ENCODE measurements at regions not wholly inside any gene's neighbourhood (a gene's known extent, or its start where the extent isn't known, plus 50 kb on each side); places are given as distances from the start of the nearest gene placed in this dataset.

DNA sequence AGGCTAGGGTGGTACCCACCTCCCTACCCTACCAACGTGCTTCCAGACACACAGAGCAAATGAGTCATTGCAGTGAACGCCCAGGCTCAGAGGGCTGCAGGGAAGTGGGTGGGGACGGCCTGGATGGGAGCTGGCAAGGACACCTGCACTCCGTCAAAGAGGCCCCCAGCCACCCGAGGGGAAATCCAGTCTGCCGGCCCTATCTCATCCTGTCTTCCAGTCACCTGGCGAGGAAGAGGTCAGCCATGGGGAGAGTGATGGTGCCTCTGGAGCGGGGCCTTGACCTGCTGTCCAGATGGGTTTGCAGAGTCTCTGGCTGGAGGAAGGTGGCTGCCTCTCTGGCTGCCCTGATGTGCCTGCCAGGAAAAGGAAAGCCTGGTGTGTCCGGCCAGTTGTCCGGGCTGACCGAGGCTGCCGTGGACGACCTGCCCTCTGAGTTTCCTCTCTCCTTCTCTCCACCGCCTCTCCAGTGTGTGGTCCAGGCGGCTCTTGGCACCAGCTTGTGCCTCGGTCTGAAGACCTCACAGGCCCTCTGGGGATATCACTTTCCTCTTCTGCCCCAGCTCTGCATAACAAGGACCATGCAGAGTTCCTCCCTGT lies 209.7 kb upstream of the COPS8 start:
- Mint-ChIP-seq H3K36me3 (ENCODE audit: low read depth) (no peaks in the 10 kb centered on the region), H3K27me3 (ENCODE audit: insufficient read depth) (no peaks in the 10 kb centered on the region; the same call in 1 of the 2 replicates), H3K4me1 (ENCODE audit: low read depth) (peaks cover 35% of the 10 kb centered on the region), H3K27ac (no peak overlapping the region), H3K9me3 (no peaks in the 10 kb centered on the region), H3K4me3 (no peak overlapping the region)
- DNase-seq, result no peak
- TF ChIP-seq, protein P1, sequence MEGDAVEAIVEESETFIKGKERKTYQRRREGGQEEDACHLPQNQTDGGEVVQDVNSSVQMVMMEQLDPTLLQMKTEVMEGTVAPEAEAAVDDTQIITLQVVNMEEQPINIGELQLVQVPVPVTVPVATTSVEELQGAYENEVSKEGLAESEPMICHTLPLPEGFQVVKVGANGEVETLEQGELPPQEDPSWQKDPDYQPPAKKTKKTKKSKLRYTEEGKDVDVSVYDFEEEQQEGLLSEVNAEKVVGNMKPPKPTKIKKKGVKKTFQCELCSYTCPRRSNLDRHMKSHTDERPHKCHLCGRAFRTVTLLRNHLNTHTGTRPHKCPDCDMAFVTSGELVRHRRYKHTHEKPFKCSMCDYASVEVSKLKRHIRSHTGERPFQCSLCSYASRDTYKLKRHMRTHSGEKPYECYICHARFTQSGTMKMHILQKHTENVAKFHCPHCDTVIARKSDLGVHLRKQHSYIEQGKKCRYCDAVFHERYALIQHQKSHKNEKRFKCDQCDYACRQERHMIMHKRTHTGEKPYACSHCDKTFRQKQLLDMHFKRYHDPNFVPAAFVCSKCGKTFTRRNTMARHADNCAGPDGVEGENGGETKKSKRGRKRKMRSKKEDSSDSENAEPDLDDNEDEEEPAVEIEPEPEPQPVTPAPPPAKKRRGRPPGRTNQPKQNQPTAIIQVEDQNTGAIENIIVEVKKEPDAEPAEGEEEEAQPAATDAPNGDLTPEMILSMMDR (IDR thresholded peaks at IDR 0.05), result no peak

DNA sequence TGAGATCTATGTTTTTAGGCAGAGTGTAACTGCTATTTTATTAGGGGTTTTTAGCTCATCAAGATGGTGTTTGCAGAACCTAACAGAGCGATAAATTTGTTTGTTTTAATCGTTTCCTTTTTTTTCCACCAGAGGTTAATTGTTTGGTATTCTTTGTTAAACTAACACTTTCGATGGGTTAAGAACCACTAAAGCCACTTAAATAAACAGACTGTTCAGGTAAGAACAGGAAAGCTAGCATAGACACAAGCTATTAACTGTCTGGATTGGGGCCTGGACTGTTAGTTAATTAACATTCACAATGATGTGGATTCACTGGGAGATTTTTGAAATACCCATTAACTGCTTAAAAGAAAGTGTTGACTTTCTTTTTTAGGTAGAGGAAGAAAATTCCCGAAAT lies 209.0 kb upstream of the COPS8 start:
- Mint-ChIP-seq H3K36me3 (ENCODE audit: low read depth) (no peaks in the 10 kb centered on the region), H3K9me3 (no peaks in the 10 kb centered on the region), H3K4me1 (ENCODE audit: low read depth) (peaks cover 29% of the 10 kb centered on the region), H3K27me3 (ENCODE audit: insufficient read depth) (no peaks in the 10 kb centered on the region; the same call in 1 of the 2 replicates), H3K27ac (no peak overlapping the region), H3K4me3 (no peak overlapping the region)
- no peak for DNase-seq
- TF ChIP-seq, protein P1 (IDR thresholded peaks at IDR 0.05), result no peak

DNA sequence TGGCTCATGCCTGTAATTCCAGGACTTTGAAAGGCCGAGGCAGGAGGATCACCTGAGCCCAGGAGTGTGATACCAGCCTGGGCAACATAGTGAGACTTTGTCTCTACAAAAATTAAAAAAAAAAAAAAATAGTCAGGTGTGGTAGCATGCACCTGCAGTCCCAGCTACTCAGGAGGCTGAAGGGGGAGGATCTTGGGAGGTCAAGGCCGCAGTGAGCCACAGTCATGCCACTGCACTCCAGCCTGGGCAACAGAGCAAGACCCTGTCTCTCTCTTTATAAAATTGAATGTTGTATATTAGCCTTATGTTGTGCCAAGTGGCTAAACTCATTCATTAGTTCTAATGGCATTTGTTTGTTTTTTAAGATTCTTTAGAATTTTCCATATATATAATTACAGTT lies 207.7 kb upstream of the COPS8 start:
- H3K27ac Mint-ChIP-seq, result no peak overlapping the region
- TF ChIP-seq, protein P1 (IDR thresholded peaks at IDR 0.05), result no peak
- no peak overlapping the region for H3K4me3 Mint-ChIP-seq
- H3K4me1 Mint-ChIP-seq (ENCODE audit: low read depth), result peaks cover 15% of the 10 kb centered on the region
- no peaks in the 10 kb centered on the region for H3K27me3 Mint-ChIP-seq (ENCODE audit: insufficient read depth)
- DNase-seq, result no peak
- H3K9me3 Mint-ChIP-seq, result peaks cover 4% of the 10 kb centered on the region; the same call in 1 of the 2 replicates
- no peaks in the 10 kb centered on the region for H3K36me3 Mint-ChIP-seq (ENCODE audit: low read depth)

DNA sequence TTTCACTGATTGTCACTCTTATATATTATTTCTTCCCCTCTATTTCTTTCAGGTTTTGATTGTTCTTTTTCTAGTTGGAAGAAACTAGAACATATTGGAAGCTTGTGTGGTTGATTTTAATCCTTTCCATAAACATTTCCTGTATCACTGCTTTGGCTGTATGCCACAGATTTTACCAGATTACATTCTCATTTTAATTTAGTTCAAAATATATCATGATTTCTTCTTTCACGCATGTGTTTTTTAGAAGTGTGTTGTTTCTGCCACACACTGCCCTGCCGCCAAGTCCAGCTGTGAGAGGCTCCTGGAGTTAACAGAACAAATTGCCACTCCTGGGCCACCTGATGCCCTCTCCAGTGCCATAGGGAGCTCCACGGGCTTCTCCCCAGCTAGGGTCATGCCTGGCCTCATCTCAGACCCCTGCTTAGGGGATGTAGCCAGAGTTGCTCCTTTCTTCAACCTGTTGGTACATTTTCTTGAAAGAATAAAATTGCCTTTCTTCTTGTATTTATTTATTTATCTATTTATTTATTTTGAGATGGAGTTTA lies 206.2 kb upstream of the COPS8 start:
- peaks cover 4% of the 10 kb centered on the region; the same call in 1 of the 2 replicates for H3K9me3 Mint-ChIP-seq
- H3K4me3 Mint-ChIP-seq, result no peak overlapping the region
- H3K27me3 Mint-ChIP-seq (ENCODE audit: insufficient read depth), result no peaks in the 10 kb centered on the region
- DNase-seq, result no peak
- no peaks in the 10 kb centered on the region for H3K36me3 Mint-ChIP-seq (ENCODE audit: low read depth)
- H3K4me1 Mint-ChIP-seq (ENCODE audit: low read depth), result peaks cover 4% of the 10 kb centered on the region; the same call in 1 of the 2 replicates
- TF ChIP-seq, protein P1 (IDR thresholded peaks at IDR 0.05), result no peak
- no peak overlapping the region for H3K27ac Mint-ChIP-seq

DNA sequence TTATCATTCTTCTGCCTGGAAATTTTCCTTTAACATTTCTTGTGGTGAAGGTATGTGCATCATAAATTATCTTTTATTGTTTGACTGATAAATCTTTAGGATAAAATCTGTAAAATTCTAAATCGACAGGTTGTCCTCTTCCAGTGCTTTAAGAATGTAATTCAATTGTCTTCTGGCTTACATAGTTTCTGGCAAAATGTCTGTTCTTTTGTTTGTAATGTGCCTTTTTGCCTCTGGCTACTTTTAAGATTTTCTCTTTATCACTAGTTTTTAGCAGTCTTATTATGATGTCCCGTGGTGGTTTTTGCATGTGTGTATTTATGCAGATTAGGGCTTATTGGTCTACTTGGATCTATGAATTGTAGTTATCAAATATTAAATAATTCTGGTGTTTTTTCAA lies 203.6 kb upstream of the COPS8 start:
- H3K9me3 Mint-ChIP-seq, result peaks cover 4% of the 10 kb centered on the region; the same call in 1 of the 2 replicates
- H3K36me3 Mint-ChIP-seq (ENCODE audit: low read depth), result no peaks in the 10 kb centered on the region
- no peaks in the 10 kb centered on the region for H3K27me3 Mint-ChIP-seq (ENCODE audit: insufficient read depth)
- no peak for DNase-seq
- peaks cover 4% of the 10 kb centered on the region; the same call in 1 of the 2 replicates for H3K4me1 Mint-ChIP-seq (ENCODE audit: low read depth)
- no peak overlapping the region for H3K4me3 Mint-ChIP-seq
- TF ChIP-seq, protein P1 (IDR thresholded peaks at IDR 0.05), result no peak
- no peak overlapping the region for H3K27ac Mint-ChIP-seq

Data from HFFc6 (cell line).